Activated naive CD4-positive, alpha-beta T cell treated with Interleukin-2 at 50 U/mL for 16 hours (primary cell): ENCODE measurements at regions not wholly inside any gene's neighbourhood (a gene's known extent, or its start where the extent isn't known, plus 50 kb on each side); places are given as distances from the start of the nearest gene placed in this dataset.

Experiments used
- DNase-seq: peaks from one replicate; pipeline ENCODE4 v3.0.0-alpha.2; 2020

DNA sequence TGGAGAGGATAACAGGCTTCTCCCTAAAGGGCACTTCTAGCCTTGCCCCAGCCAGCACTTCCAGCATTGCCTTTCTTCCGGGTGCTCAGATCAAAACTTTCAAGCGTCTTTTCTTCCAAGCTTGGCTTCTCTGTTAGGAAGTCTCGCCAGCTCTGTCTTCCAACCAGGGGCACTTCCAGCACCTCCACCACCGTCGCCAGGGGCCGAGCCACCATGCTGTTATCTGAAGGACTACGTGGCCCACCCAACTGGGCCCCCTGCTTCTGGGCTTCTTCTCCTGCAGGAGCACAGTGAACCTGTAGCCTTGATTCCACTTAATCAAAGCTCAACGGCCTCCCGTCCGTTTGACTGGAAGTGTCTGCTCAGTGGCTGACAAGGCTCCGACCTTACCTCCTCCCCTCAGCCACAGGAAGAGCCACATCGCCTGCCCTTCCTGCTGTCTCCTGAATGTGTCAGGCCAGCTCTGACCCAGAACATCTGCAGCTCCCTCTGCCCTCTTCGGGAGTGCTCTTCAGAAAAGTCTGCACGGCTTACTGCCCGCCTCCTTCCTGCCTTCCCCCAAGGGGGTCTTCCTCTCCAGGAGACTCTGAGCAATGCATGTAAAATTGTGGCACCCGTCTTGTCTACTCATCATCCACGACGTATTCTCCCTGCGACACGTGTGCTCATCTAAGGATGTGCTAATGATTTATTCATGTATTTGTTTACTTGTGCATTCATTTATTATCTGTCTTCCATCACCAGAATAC is 527.0 kb downstream of the CDH26 start:
- DNase-seq = no peak

DNA sequence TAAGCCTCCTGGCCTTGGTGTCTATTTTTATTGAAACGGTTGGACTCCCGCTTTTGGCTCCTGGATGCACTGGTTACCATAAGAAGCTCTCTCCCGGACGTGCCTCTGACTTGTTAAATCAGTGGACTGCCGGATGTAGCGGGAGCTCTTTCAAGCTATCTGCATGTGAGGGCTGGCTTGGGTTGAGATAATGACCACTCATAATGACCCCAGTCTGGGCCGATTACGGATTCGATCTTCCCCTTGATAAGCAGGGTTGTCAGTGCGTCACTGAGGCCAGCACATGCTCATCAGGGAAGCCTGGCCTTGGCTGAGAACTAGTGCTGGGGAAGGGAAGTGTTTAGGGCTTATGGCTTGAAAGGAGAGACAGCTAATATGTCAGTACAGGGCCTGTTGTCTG is 528.1 kb downstream of the CDH26 start:
- DNase-seq = no peak

DNA sequence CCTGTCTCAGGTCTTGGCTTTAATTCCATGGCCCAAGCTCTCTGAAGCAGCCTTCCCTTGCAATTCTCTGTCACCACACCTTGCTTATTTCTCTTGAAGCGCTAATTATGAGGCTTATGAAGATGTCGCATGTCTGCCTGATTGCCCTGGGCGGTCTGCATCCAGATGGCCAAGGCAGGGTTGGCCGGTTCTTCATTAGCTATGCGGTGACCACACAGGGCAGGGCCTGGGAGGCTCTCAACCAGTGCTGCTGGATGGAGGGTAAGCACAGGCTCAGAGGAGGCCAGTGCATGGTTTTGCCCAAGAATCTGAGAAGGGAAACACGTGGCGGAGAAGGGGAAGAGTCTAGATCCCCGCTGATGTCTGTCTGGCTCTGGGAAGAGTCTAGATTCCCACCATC is 528.7 kb downstream of the CDH26 start:
- no peak for DNase-seq

DNA sequence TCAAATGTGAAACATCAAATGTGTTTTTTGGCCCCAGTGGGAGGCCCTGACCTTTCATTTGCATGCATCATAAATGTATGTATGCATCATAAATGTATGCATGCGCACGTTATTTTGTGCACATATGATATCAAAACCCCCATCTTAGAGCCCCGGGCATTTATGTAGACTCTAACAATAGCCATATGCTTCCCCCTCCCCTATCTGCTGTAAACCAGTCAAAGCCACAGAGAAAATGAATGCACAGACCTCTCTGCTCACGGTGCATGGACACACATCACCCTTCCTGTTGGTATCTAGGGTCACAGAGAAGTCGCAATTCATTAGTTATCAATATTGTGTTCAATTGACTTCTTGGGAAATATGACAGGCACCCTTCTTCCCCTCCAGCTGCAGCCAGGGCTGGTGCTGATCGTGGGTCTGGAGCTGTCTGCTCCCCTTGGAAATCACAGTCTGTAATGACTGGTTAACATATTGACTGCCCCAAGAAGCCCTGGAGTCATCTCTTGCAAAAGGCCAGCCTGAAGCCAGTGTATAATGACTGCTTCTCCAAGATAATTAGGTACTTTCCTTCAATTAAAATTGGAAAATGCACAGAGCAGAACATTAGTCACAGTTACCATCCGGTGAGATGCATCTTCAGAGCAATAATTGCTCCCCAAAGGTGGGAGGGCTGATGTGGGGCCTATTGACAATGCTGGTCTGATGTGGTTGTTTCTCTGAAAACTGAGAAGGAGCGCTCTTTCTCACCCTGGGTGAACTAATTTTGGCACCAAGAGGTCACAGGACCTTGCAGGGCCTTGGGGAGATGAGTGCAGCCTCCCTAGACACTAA is 532.2 kb downstream of the CDH26 start:
- no peak for DNase-seq

DNA sequence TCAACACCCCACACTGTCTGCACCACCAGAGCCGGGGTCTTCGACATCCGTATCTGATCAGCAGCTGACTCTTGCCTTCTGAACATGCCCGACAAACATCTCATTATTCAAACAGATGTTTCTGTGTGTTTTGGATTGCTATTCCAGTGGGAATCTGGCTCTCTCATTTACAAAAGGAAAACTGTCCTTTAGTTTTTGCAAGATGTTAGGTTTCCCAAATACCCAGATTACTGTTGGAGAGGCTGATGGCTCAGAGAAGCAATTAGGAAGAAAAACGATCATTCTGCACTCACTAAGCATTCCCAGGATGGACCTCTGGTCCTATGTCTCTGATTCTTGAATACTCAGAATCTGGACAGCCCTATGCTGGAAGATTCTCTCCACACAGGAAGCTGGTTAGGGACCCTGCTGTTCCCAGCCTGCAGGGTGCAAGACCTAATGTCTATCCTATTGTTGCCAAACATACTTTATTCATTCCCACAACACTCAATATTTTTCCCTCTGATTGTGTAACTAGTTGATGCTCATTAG is 532.9 kb downstream of the CDH26 start:
- DNase-seq = no peak

DNA sequence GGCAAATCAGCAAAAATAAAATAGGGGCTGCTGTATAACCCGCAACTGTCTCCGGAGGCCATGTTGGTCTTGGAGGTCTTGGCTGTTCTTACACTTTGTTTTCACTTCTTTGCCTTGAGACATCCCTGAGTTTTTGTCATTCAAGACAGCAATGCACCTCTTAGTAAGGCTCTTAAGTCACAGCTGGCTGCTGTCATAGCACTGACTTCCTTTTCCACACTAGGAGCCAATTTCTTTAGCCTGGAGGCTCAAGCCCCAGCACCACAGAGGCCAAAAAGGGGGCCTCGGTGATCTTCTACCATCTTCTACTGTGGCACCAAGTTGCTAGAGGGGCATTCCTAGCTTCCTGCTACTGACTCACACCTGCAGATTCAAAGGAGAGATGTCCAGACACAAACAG is 536.3 kb downstream of the CDH26 start:
- DNase-seq = no peak

DNA sequence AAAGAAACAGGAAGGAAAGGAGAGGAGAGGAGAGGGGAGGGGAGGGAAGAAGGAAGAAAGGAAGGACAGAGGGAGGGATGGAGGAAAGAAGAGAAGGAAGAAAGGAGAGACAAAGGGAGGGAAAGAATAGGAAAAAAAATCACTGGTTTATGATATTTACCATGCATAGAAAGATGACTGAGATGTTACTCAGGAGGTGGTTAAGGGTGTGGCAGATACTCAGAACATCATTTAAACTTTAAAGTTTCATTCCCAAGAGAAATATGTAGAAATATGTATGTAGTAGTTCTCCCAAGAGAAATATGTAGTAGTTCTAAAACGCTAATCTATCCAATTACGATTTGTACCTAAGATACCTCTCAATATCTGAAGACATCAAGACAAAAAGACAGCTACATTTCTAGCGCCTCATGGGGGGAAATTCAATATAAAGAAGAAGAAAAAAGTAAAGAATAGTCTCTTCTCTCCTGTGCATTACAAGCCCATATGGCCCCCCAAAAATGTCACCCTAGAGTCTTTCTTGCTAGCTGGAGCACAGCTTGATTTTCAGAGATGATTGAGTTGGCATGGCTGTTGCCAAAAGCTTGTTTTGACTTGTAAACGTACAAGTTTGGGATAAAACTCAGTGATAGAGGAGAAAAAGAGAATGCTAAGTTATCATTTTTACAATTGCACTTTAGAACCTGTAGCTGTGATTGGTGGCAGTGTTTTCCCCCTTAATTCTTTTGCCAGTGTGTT is 539.2 kb downstream of the CDH26 start:
- no peak for DNase-seq

DNA sequence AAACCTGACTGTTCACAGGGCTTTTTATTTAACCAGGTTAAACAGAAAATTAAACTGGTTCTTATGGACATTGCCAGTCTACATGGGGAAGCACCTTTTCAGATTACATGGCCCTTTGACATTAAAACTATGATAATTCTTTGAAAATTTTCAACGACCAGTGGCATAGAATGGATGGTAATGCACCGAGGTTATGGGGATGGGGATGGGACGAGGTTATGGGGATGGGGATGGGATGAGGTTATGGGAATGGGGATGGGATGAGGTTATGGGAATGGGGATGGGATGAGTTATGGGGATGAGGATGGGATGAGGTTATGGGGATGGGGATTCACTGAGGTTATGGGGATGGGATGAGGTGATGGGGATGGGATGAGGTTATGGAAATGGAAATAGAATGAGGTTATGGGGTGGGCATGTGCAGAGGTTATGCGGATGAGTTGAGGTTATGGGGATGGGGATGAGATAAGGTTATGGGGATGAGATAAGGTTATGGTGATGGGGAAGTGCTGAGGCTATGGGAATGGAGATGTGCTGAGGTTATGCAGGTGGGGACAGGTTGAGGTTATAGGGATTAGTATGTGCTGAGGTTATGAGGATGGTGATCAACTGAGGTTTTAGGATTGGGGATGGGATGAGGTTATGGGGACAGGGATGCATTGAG is 541.9 kb downstream of the CDH26 start:
- DNase-seq = no peak

DNA sequence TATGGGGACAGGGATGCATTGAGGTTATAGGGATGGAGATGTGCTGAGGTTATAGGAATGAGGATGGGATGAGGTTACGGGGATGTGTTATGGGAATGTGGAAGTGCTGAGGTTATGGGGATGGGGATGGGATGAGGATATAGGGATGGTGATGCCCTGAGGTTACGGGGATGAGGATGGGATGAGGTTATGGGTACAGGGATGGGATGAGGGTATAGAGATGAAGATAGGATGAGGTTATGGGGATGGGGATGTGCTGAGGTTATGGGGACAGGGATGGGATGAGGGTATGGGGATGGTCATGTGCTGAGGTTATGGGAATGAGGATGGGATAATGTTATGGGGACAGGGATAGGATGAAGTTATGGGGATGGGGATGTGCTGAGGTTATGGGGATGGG is 542.8 kb downstream of the CDH26 start:
- DNase-seq = no peak

DNA sequence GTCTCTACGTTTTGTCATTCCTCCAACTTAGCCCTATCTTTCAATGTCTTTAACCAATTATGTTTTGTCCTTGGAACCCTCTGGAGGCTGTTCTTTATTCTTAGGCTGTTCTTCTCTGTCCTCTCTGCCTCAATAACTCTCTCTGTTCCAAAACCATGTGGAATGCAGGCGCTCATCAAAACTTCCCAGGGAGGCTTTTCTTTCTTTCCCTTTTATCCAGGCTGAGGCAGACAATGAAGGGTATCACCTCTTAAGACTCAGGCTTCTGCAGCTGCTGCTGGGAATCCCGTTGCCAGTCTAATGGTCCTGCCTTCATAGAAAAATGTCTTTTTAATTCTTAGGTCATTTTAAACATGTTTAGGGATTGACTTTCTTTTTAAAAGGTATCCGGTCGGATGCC is 544.7 kb downstream of the CDH26 start:
- DNase-seq = no peak

DNA sequence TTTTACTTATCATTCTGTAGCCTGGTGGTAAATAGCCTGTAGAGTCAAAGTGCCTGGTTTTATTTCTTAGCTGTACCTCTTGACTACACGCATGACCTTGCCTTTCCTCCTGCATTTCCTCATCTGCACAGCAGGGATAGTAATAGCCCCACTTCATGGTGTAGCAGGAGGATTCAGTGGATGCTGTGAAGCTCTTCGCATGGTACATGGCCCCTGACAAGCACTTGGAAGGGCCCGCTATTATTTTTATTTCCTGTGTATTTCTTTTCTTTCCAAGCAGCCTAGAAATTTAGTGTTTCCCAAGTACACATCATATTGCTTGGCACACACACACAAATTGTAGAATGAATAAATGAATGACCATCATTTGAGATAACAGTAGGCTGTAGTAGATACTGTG is 547.2 kb downstream of the CDH26 start:
- no peak for DNase-seq

DNA sequence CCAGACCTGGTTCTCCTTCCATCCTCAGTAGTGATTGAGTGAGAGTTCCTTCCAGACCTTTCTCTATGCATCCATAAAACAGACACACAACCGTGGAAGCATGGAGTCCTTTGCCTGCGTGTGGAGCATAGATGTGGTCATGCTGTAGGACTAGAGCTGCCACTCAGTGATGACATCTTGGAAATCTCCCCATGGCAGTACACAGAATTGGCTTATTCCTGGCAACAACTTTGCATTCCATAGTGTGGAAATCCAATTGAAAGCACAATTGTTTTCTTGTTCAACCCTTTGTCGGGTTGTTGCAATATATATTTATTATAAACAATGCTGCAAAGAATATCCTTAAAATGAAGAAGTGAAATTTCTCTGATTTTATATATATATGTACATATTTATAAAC is 547.8 kb downstream of the CDH26 start:
- DNase-seq = no peak

DNA sequence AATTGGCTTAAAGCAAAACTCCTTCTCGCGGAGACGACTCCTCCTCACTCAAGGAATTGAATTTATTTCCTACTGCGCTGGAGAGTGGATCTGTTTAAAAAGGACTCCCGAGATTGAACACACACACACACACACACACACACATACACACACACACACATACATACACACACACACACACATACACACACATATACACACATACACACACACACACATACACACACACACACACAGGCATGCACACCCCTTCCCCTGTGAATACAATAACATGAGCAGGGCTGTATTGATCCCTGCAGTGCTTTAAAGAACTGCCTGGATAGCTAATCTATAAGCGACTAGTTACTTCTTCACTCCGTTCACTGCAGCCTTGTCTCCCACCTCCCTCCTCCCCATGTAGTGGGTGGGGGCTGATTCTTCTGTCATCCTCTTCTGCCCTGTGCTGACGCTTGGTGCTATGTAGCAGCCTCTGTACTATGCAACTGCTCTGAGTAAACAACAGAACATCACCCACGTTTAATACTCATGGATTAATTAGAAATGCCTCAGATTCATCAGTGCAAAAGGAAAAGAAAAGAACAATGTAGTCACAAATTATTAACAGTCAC is 549.0 kb downstream of the CDH26 start:
- no peak for DNase-seq

DNA sequence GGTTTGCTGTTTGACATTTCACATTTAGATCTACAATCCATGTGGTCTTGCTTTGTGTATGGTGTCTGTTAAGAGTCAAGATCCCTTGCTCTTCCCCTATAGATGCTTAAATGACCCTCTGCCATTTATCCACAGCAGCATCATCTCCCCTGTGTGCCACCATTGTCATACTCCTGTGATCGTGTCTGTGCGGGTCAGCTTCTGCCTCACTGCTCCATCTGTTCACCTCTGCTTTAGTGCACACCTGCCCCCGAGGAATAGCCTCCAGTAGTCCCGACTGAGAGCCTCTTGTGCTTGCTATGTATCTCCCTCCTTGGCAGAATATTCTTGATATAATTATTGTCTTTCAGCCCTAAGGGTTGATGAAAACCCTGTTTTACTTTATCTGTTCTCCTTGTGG is 551.2 kb downstream of the CDH26 start:
- no peak for DNase-seq

DNA sequence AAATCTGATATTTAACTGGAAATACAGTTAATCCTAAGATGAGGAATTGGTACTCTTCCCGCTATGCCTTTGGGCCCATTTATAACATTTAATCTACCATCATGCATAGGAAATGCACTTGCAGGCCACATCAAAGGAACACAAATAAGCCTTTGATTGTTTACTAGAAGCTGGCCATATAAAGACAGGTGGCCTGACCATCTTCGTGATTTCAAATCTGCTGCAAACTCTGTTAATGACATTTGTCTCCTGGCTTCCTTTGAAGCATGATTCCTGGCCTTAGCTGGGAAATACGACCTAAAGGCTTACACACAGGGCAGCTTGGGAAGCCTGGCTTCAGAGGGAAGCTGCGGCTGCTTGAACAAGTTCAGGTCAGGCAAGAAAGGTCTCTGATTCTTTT is 552.1 kb downstream of the CDH26 start:
- no peak for DNase-seq

DNA sequence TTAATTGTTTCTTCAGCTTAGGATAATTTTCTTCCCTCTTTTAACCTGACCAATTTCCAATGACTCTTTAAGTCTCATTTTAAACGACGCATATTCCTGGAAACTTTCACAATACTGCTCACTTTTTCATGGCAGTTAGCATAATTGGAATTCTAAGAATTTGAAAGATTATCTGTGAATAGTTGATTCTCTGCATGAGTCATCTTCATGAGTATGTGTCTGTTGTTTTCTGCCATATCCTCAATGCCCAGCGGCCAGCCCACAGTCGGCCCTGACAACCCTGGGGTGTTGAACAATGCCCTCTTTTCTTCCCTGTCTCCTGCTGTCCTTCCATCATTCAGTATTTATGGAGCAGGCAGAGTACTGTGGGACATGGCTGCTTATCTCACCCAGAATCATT is 554.2 kb downstream of the CDH26 start:
- no peak for DNase-seq

DNA sequence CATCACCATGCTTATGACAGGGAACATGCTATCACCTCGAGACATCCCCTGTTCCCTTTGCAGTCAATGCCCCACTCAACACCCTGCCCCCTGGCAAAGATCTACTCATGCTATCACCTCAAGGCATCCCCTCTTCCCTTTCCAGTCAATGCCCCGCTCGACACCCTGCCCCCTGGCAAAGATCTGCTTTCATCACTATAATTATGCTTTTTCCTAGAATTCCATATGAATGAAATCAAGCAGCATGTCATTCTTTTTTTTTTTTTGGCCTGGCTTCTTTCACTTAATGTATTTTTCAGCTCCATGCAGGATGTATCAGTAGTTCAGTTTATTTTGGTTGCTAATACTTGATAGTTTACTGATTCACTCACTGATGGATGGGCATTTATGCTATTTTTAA is 554.9 kb downstream of the CDH26 start:
- DNase-seq = no peak

DNA sequence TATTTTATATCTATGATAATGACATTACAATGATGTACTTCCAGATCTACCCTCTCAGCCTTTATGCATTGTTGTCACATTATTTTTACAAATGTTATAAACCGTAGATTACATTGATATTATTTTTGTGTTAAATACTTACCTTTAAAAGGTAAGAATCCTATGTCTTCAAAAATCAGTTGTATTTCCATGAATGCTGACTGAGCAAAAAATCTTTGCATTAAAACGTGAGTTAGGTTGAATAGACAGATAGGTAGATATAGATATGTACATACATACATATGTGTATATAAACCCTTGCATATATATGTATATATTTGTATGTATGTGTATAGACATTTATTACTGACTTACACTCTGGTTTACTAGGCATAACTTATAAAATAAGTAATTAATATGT is 558.2 kb downstream of the CDH26 start:
- no peak for DNase-seq

DNA sequence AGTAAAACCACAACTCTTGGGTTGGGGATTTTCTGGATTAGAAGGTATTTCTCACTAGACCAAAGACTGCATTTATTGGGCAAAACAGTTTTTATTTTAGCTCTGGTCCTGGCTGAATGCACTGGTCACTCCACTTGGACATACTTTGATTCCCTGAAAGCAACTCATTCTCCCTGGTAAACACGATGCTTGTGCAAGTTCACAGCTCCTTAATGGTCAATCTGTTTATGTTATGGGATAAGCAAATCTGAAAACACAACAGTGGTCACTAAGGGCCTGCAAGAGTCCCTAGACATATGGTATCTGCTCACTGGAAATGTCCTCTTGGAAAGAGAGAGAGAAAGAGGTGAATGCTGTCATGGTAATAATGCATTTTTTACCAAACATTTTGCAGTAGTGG is 559.8 kb downstream of the CDH26 start:
- no peak for DNase-seq

DNA sequence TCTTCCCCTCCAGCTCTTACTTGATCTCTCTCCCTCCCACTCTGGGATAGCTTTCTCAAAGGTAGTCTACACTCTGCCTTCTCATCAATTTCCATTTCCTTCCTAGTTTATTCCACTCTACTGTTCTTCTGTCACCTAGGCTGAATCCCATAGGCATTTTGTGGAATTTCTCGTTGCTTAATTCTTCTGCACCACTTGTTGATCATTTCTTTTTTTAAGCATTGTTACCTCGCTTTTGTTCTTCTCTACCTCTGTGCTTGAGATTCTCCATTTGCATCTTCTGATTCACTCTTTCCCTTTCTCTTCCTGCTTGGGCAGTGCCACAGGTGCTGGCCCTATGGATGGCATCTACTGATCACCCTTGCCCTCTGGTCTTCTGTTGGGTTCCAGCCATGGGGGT is 567.2 kb downstream of the CDH26 start:
- no peak for DNase-seq

DNA sequence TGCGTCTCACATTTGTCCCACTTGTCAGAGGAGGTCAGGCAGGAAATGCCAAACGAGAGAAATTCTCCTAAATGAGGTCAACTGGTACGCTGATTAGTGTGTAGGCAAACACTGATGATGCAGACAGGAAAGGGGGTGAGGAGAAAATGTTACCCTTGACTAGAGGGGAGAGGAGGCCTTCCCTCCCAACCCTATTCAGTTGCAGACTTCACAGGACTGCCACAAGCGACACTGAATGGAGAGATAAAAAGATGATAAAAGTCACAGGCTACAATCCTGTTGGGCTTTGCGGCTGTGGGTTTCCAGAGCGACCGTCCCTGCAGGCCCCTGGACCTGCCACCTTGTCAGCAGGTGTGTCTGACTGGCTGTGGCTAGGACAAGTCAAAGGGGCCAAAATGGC is 569.4 kb downstream of the CDH26 start:
- no peak for DNase-seq

DNA sequence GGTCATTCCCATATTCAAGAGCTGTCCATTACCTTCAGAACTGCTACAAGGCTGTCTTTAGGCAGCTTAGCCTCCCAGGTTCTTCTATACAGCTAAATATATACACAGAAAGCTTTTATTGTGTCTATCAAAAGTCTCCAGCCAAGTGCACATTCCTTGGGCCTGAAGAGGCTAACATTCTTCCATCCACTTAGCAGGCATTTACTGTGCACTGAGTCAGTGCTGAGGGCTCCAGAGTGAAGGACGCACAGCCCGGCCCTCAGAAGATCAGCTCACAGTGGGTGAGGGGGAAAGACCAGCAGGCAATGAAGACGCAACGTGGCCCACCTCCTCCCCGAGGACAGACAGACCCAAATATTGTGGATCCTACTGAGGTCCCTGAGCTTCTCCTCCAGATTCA is 569.9 kb downstream of the CDH26 start:
- no peak for DNase-seq

DNA sequence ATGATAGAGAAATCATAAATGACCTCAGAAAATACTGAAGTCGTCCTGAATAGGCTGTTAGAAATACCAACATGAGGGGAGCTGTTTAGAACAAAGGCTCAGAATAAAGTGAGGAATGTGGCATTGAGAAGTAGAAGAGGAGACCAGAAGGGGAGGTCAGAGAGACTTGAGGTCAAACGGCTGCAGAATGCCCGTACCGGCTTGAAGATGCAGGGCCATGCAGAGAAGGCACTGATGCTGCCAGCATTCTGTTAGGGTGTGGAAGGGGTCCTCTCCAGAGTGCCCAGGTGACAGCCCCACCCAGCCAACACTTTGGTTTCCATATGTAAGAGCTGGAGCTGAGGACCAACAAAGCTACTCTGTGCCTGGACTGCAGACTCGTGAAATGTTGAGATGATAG is 570.9 kb downstream of the CDH26 start:
- DNase-seq = no peak
